Neuronal stem cell (in vitro differentiated cells): ENCODE measurements at regions not wholly inside any gene's neighbourhood (a gene's known extent, or its start where the extent isn't known, plus 50 kb on each side); places are given as distances from the start of the nearest gene placed in this dataset.

ENCODE experiments used
- DNase-seq: peaks from one replicate; pipeline ENCODE4 v3.0.0-alpha.2; 2013; ENCODE audit warnings: low spot score
- H2AFZ ChIP-seq: one replicate; pipeline ENCODE4 v1.6.1; 2013; ENCODE audit warnings: mild to moderate bottlenecking, low read length, inconsistent platforms
- H2AK5ac ChIP-seq: 2 replicates; pipeline ENCODE4 v1.6.1; 2013; ENCODE audit warnings: low read depth, mild to moderate bottlenecking, inconsistent platforms, low read length, moderate library complexity, mixed read lengths
- H2BK120ac ChIP-seq: 2 replicates; pipeline ENCODE4 v1.6.1; 2013; ENCODE audit warnings: low read depth, mild to moderate bottlenecking, inconsistent platforms, low read length, moderate library complexity, mixed read lengths
- H2BK12ac ChIP-seq: one replicate; pipeline ENCODE4 v1.6.1; 2013; ENCODE audit warnings: low read length, inconsistent platforms
- H2BK15ac ChIP-seq: 2 replicates; pipeline ENCODE4 v1.6.1; 2013; ENCODE audit warnings: mild to moderate bottlenecking, low read length, inconsistent platforms, mixed read lengths
- H2BK5ac ChIP-seq: one replicate; pipeline ENCODE4 v1.6.1; 2013; ENCODE audit warnings: inconsistent platforms, mild to moderate bottlenecking, low read length, moderate library complexity
- H3K14ac ChIP-seq: one replicate; pipeline ENCODE4 v1.6.1; 2013; ENCODE audit warnings: low read length, inconsistent platforms
- H3K18ac ChIP-seq: 2 replicates; pipeline ENCODE4 v1.6.1; 2013; ENCODE audit warnings: low read length, inconsistent platforms
- H3K23ac ChIP-seq: 2 replicates; pipeline ENCODE4 v1.6.1; 2013; ENCODE audit warnings: low read depth, mild to moderate bottlenecking, mixed read lengths, low read length, inconsistent platforms; ENCODE audit not compliant: poor library complexity
- H3K27ac ChIP-seq: replicated peaks from 3 replicates; pipeline ENCODE4 v1.5.1; 2013; ENCODE audit warnings: low read length, inconsistent platforms
- H3K27me3 ChIP-seq, 3 experiments: 2 replicates each; pipeline ENCODE4 v1.6.1; 2013; ENCODE audit warnings: low read length in 3 of 3, mild to moderate bottlenecking in 2 of 3, inconsistent platforms in 1 of 3, low read depth in 1 of 3, mixed read lengths in 1 of 3, moderate library complexity in 1 of 3; ENCODE audit not compliant: control insufficient read depth in 3 of 3, insufficient read depth in 3 of 3
- H3K36me3 ChIP-seq, 2 donors: replicated peaks in 1 of 2; 2 replicates each; pipeline ENCODE4 v1.6.1; 2013; ENCODE audit warnings: low read length in 2 of 2; ENCODE audit not compliant: control insufficient read depth in 2 of 2, insufficient read depth in 2 of 2
- H3K4ac ChIP-seq: 2 replicates; pipeline ENCODE4 v1.6.1; 2013; ENCODE audit warnings: inconsistent platforms, mild to moderate bottlenecking, low read length, moderate library complexity
- H3K4me1 ChIP-seq, 2 donors: 1 replicate in 1 of 2; 2 replicates in 1 of 2; pipeline ENCODE4 v1.6.1; 2013; ENCODE audit warnings: low read length in 2 of 2, low read depth in 1 of 2; ENCODE audit not compliant: control insufficient read depth in 2 of 2, insufficient read depth in 1 of 2
- H3K4me2 ChIP-seq: one replicate; pipeline ENCODE4 v1.6.1; 2013; ENCODE audit warnings: mild to moderate bottlenecking, low read length, inconsistent platforms; ENCODE audit not compliant: insufficient read depth, poor library complexity, severe bottlenecking
- H3K4me3 ChIP-seq, 2 donors: 2 replicates each; pipeline ENCODE4 v1.5.1; 2013; ENCODE audit warnings: low read length in 2 of 2, mild to moderate bottlenecking in 2 of 2, inconsistent platforms in 1 of 2, moderate library complexity in 1 of 2
- H3K79me1 ChIP-seq: one replicate; pipeline ENCODE4 v1.6.1; 2013; ENCODE audit warnings: low read depth, mild to moderate bottlenecking, inconsistent platforms, low read length, moderate library complexity
- H3K9ac ChIP-seq: one replicate; pipeline ENCODE4 v1.6.1; 2013; ENCODE audit warnings: mild to moderate bottlenecking, low read depth, low read length, inconsistent platforms; ENCODE audit not compliant: poor library complexity
- H3K9me3 ChIP-seq, 2 donors: replicated peaks in 1 of 2; 2 replicates each; pipeline versions ENCODE3 to v1.6.1; 2013; ENCODE audit warnings: low read length in 2 of 2, mild to moderate bottlenecking in 2 of 2, inconsistent platforms in 1 of 2, low read depth in 1 of 2, mixed read lengths in 1 of 2, moderate library complexity in 1 of 2; ENCODE audit not compliant: control insufficient read depth in 2 of 2, insufficient read depth in 1 of 2
- H4K8ac ChIP-seq: one replicate; pipeline ENCODE4 v1.6.1; 2013; ENCODE audit warnings: low read depth, mild to moderate bottlenecking, inconsistent platforms, low read length, moderate library complexity
- H4K91ac ChIP-seq: one replicate; pipeline ENCODE4 v1.6.1; 2013; ENCODE audit warnings: low read length, low read depth, mild to moderate bottlenecking, inconsistent platforms; ENCODE audit not compliant: poor library complexity
- WGBS, 2 donors: extraction: QIAGEN DNeasy Blood & Tissue Kit; methylation state at CpG; one replicate each; pipeline ENCODE4 v1.1.7; 2013; ENCODE audit warnings: missing lambda C conversion rate in 2 of 2, mixed read lengths in 1 of 2; ENCODE audit not compliant: insufficient read length in 2 of 2, insufficient replicate concordance in 1 of 2; ENCODE audit errors: extremely low coverage in 2 of 2; 5-methylcytosine and 5-hydroxymethylcytosine counted together

DNA sequence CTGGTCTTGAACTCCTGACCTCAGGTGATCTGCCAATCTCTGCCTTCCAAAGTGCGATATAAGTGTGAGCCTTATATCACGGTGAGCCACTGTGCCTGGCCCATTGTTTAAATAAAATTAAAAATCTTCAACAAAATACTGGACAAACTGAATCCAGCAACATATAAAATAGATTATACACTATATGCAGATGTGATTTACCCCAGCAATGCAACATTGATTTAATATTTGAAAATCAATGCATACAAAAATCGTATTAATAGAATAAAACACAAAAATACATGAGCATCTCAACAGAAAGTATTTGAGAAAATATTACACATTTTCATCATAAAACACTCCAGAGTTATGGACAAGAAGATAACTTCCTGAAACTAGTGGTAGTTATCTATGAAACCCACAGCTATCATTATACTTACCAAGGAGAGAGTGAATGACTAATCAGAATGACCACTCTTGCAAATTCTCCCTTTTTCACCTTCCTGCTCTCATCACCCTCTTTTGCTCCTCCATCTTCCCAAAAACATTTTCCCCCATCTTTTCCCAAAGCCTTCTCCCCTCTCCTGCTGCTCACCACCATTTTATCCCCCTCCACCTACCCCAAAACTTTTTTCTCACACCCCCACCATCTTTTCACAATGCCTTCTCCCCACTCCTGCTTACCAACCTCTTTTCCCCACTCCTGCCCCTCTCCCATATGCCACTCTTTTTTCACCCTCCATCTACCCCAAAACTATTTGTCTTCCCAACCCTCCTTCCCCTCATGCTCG lies 122.1 kb upstream of the VPREB1 start:
- no peak overlapping the region for H3K4me3 ChIP-seq
- 100% methylated on average over 1 of the region's 4 CpGs; no CpG with 5 or more reads in 1 of the 2 donors for WGBS, 2 donors

DNA sequence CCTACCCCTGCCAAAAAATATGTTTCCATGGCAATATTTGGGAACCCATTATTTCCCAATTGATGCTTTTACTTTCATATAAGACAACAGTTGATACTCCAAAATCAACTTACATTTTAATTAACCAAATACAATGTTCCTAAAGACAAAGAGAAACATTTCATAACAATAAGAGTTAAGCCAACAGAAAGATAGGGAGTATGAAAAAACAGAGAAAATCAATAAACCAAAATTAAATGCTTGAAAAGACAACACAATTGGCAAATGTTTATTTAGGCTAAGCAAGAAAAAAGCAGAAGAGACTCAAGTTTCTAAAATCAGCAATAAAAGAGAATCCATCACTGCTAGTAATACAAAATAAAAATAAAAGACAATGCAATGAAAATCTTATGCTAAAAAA lies 123.1 kb upstream of the VPREB1 start:
- Histone ChIP-seq H3K4me2 (no peak overlapping the region), H3K14ac (no peak overlapping the region), H2BK15ac (no peak overlapping the region), H3K18ac (no peak overlapping the region), H4K8ac (no peak overlapping the region), H2AK5ac (no peak overlapping the region), H3K23ac (no peak overlapping the region), H3K27ac (no peak overlapping the region), H3K4me1 (no peaks in the 10 kb centered on the region), H3K9me3 (no peaks in the 10 kb centered on the region), H3K4me3 (no peak overlapping the region), H2BK12ac (no peak overlapping the region), H2BK120ac (no peak overlapping the region), H3K9ac (no peak overlapping the region), H4K91ac (no peak overlapping the region), H3K27me3 (peaks cover 0 to 6% (median 3%) of the 10 kb centered on the region in 3 experiments), H3K36me3 (no peaks in the 10 kb centered on the region), H2BK5ac (no peak overlapping the region), H3K4ac (no peak overlapping the region), H3K79me1 (no peaks in the 10 kb centered on the region), H2AFZ (no peak overlapping the region)
- no peak for DNase-seq

More for the DNA sequence above, 122.1 kb upstream of the VPREB1 start:
- Histone ChIP-seq H3K27ac (no peak overlapping the region), H3K36me3 (no peaks in the 10 kb centered on the region), H3K9me3 (no peaks in the 10 kb centered on the region), H3K4me2 (no peak overlapping the region), H3K23ac (no peak overlapping the region), H2BK5ac (no peak overlapping the region), H4K91ac (no peak overlapping the region), H4K8ac (no peak overlapping the region), H2BK120ac (no peak overlapping the region), H3K14ac (no peak overlapping the region), H2AK5ac (no peak overlapping the region), H2AFZ (no peak overlapping the region), H3K79me1 (no peaks in the 10 kb centered on the region), H3K4ac (no peak overlapping the region), H2BK12ac (no peak overlapping the region), H3K18ac (no peak overlapping the region), H3K27me3 (peaks cover 0 to 16% (median 3%) of the 10 kb centered on the region in 3 experiments), H3K4me1 (no peaks in the 10 kb centered on the region), H3K9ac (no peak overlapping the region), H2BK15ac (no peak overlapping the region)
- DNase-seq, result no peak

DNA sequence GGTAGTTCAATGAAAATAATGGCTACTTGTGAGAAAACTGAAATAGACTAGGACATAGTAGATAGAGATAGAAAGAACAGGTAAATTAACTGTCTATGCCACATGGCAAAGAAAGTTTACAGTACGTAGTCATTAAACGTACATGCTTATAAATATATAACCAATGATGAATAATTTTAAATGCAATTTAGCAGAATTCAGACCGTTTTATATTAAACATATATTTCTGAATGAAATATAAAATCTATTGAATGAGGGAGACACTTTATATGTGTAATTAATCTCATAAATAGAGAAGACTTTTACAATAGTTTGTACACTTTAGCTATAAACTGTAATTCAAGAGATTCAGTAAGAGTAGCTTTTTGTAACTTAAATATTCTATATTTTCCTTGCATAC lies 124.4 kb upstream of the VPREB1 start:
- no CpG with 5 or more reads among the region's 3 CpGs for WGBS, 2 donors
- Histone ChIP-seq H2AFZ (no peak overlapping the region), H3K36me3 (no peaks in the 10 kb centered on the region), H3K4me3 (no peak overlapping the region), H3K4me2 (no peak overlapping the region), H3K4me1 (no peaks in the 10 kb centered on the region), H3K9me3 (no peaks in the 10 kb centered on the region), H4K91ac (no peak overlapping the region), H2BK5ac (no peak overlapping the region), H4K8ac (no peak overlapping the region), H3K27ac (no peak overlapping the region), H3K9ac (no peak overlapping the region), H2AK5ac (no peak overlapping the region), H2BK12ac (no peak overlapping the region), H2BK120ac (no peak overlapping the region), H3K23ac (no peak overlapping the region), H2BK15ac (no peak overlapping the region), H3K18ac (no peak overlapping the region), H3K27me3 (peaks cover 0 to 3% (median 0%) of the 10 kb centered on the region in 3 experiments), H3K14ac (no peak overlapping the region), H3K4ac (no peak overlapping the region), H3K79me1 (no peaks in the 10 kb centered on the region)
- DNase-seq, result no peak

DNA sequence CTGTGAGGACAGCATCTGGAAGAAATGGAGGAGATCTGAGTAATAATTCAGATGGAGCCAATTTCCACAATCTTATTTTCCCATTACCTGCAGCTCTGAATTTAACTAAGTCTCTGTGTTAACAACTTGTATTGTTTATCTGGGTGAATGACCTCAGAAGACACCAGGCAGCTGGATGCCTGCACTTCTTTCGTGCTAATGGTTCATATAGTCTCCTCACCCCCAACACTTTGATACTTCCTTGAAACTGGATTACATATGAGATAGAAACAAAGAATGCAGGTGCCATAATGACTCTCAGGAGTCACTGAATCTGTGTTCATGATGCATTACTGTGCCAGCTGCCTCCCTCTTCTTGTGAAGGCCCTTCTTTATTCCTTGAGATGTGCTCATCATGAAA lies 125.6 kb upstream of the VPREB1 start:
- H3K27me3 ChIP-seq, result peaks cover 0 to 3% (median 0%) of the 10 kb centered on the region in 3 experiments
- no peak overlapping the region for H3K18ac ChIP-seq
- no peak for DNase-seq
- no peak overlapping the region for H4K8ac ChIP-seq
- H3K23ac ChIP-seq, result no peak overlapping the region
- H3K14ac ChIP-seq, result no peak overlapping the region
- no peak overlapping the region for H3K27ac ChIP-seq
- H2BK5ac ChIP-seq, result no peak overlapping the region
- H3K36me3 ChIP-seq, result no peaks in the 10 kb centered on the region
- H2BK120ac ChIP-seq, result no peak overlapping the region
- H3K9me3 ChIP-seq, result no peaks in the 10 kb centered on the region
- H4K91ac ChIP-seq, result no peak overlapping the region
- H3K9ac ChIP-seq, result no peak overlapping the region
- WGBS, 2 donors, result no CpG with 5 or more reads among the region's 1 CpG
- H2BK12ac ChIP-seq, result no peak overlapping the region
- H3K79me1 ChIP-seq, result no peaks in the 10 kb centered on the region
- no peak overlapping the region for H2BK15ac ChIP-seq
- no peak overlapping the region for H3K4me3 ChIP-seq
- H2AK5ac ChIP-seq, result no peak overlapping the region
- no peak overlapping the region for H3K4ac ChIP-seq
- H3K4me1 ChIP-seq, result no peaks in the 10 kb centered on the region
- no peak overlapping the region for H2AFZ ChIP-seq
- H3K4me2 ChIP-seq, result no peak overlapping the region
